GM12878 (cell line): ENCODE measurements at regions not wholly inside any gene's neighbourhood (a gene's known extent, or its start where the extent isn't known, plus 50 kb on each side); places are given as distances from the start of the nearest gene placed in this dataset.

ENCODE experiments used
- ATAC-seq: fragments of 200-7000 bp; cut with Tn5 transposase; 3 replicates; pipeline ENCODE4 v1.9.1; 2020; ENCODE audit warnings: mild to moderate bottlenecking, moderate library complexity
- BruUV-seq: library from RNA; stranded (reverse); fragments of 400-500 nt; replicated peaks from 2 replicates; lab custom pipeline; 2021; lab: Mats Ljungman, UMichigan
- CTCF ChIA-PET: fragments of 300-600 bp; sonication (Branson Sonifier 250); formaldehyde crosslinking; extraction: SDS; loops from one replicate; lab custom pipeline; 2021; ENCODE audit warnings: inconsistent platforms; lab: Yijun Ruan, JAX
- POLR2A ChIA-PET: fragments of 350-600 bp; formaldehyde crosslinking; extraction: SDS; loops from one replicate; lab custom pipeline; 2021; ENCODE audit warnings: inconsistent platforms; lab: Charles Lee
- RAD21 ChIA-PET: fragments of 300-600 bp; sonication (Branson Sonifier 250); formaldehyde crosslinking; loops from one replicate; lab custom pipeline; 2023; ENCODE audit warnings: antibody characterized with exemption; ENCODE audit not compliant: unreplicated experiment; lab: Charles Lee
- SMC1A ChIA-PET: fragments of 300-600 bp; sonication (Branson Sonifier 250); formaldehyde crosslinking; loops from one replicate; lab custom pipeline; 2023; ENCODE audit not compliant: unreplicated experiment, uncharacterized antibody; lab: Charles Lee
- DNase-seq: peaks from one replicate; pipeline ENCODE4 v3.0.0-alpha.2; 2011; ENCODE audit warnings: low read depth, low spot score
- FAIRE-seq: peaks from 3 replicates; lab custom pipeline; 2011; peaks lifted over from hg19 to GRCh38; lab: Jason Lieb, UNC
- H2AFZ ChIP-seq: 2 replicates; pipeline ENCODE4 v1.6.0; 2011; ENCODE audit warnings: low read depth, low read length, control low read depth; ENCODE audit not compliant: control insufficient read depth
- H3K27ac ChIP-seq: 2 replicates; pipeline ENCODE4 v1.5.1; 2011; ENCODE audit warnings: control low read depth; ENCODE audit not compliant: control insufficient read depth, insufficient read depth
- H3K27me3 ChIP-seq, 2 experiments: replicated peaks in 1 of 2; 2 replicates each; pipeline versions ENCODE4 v1.6.0 to v1.6.1; 2011; ENCODE audit warnings: low read length in 1 of 2; ENCODE audit not compliant: control insufficient read depth in 2 of 2, insufficient read depth in 2 of 2
- H3K36me3 ChIP-seq, 2 experiments: 2 replicates each; pipeline ENCODE4 v1.5.1; 2011; ENCODE audit warnings: low read length in 1 of 2; ENCODE audit not compliant: control insufficient read depth in 2 of 2, insufficient read depth in 2 of 2
- H3K4me1 ChIP-seq: 2 replicates; pipeline ENCODE4 v1.6.1; 2011; ENCODE audit warnings: mild to moderate bottlenecking, low read length, moderate library complexity, mixed read lengths; ENCODE audit not compliant: control insufficient read depth, insufficient read depth
- H3K4me2 ChIP-seq: 2 replicates; pipeline ENCODE4 v1.6.0; 2011; ENCODE audit warnings: control low read depth; ENCODE audit not compliant: control insufficient read depth, insufficient read depth
- H3K4me3 ChIP-seq: fragments of 200-600 bp; sonication (generic); 2 replicates; pipeline ENCODE4 v1.5.1; 2016
- H3K79me2 ChIP-seq: 2 replicates; pipeline ENCODE4 v1.6.0; 2011; ENCODE audit warnings: low read length; ENCODE audit not compliant: control insufficient read depth, insufficient read depth
- H3K9ac ChIP-seq: 2 replicates; pipeline ENCODE4 v1.8.0; 2011; ENCODE audit warnings: low read length, control low read depth, mixed read lengths; ENCODE audit not compliant: control insufficient read depth, insufficient read depth
- H3K9me3 ChIP-seq: replicated peaks from 3 replicates; pipeline ENCODE4 v1.5.1; 2011; ENCODE audit warnings: mild to moderate bottlenecking, low read length; ENCODE audit not compliant: control insufficient read depth, insufficient read depth
- H4K20me1 ChIP-seq: 2 replicates; pipeline ENCODE4 v1.6.0; 2011; ENCODE audit not compliant: control insufficient read depth, insufficient read depth
- ATF2 ChIP-seq: IDR thresholded peaks from 2 replicates; pipeline ENCODE4 v1.6.1; 2012; ENCODE audit warnings: low read length, inconsistent platforms
- BRCA1 ChIP-seq: IDR thresholded peaks from 2 replicates; pipeline ENCODE4 v1.6.1; 2011; ENCODE audit warnings: low read depth, low read length, improper control_type of control experiment
- DPF2 ChIP-seq: fragments of 450-650 bp; IDR thresholded peaks from 2 replicates; pipeline ENCODE4 v1.6.1; 2017; ENCODE audit warnings: mild to moderate bottlenecking
- HDAC2 ChIP-seq: fragments of 200-600 bp; sonication (generic); IDR thresholded peaks from 2 replicates; pipeline ENCODE4 v1.6.1; 2017
- HDGF ChIP-seq: fragments of 450-650 bp; IDR thresholded peaks from 2 replicates; pipeline ENCODE4 v1.6.1; 2016; ENCODE audit warnings: antibody characterized with exemption
- KLF5 ChIP-seq: fragments of 450-650 bp; IDR thresholded peaks from 2 replicates; pipeline ENCODE4 v1.6.1; 2014; ENCODE audit warnings: mild to moderate bottlenecking; ENCODE audit not compliant: partially characterized antibody
- PAX5 ChIP-seq: IDR thresholded peaks from 2 replicates; pipeline ENCODE4 v1.6.1; 2011; ENCODE audit warnings: low read depth, low read length, borderline replicate concordance
- REST ChIP-seq: IDR thresholded peaks from 2 replicates; pipeline ENCODE4 v1.6.1; 2012; ENCODE audit warnings: mild to moderate bottlenecking, low read depth, low read length
- RFX5 ChIP-seq: IDR thresholded peaks from 2 replicates; pipeline ENCODE4 v1.6.1; 2011; ENCODE audit warnings: low read depth, low read length, improper control_type of control experiment
- SREBF1 ChIP-seq: IDR thresholded peaks from 2 replicates; pipeline ENCODE4 v1.6.1; 2012; ENCODE audit warnings: mild to moderate bottlenecking, low read length
- SRF ChIP-seq, 2 experiments: IDR thresholded peaks; 2 replicates each; pipeline ENCODE4 v1.6.1; 2011; ENCODE audit warnings: low read depth in 2 of 2, low read length in 2 of 2, mild to moderate bottlenecking in 1 of 2, moderate library complexity in 1 of 2
- YBX1 ChIP-seq: fragments of 450-650 bp; IDR thresholded peaks from 2 replicates; pipeline ENCODE4 v1.6.1; 2016; ENCODE audit warnings: antibody characterized with exemption
- ZNF207 ChIP-seq: fragments of 450-650 bp; IDR thresholded peaks from 2 replicates; pipeline ENCODE4 v1.6.1; 2014; ENCODE audit warnings: antibody characterized with exemption, mild to moderate bottlenecking, borderline replicate concordance
- WGBS: methylation state at CpG from one replicate; pipeline ENCODE4 v1.1.6; 2016; ENCODE audit warnings: low lambda C conversion rate; ENCODE audit not compliant: insufficient replicate concordance, insufficient coverage; ENCODE audit errors: missing lambda C conversion rate; 5-methylcytosine and 5-hydroxymethylcytosine counted together
- in situ Hi-C: fragments of 300-500 bp; cut with MboI; formaldehyde crosslinking; loops from 9 replicates; pipeline ENCODE4 v1.14.3; 2018; ENCODE audit warnings: mixed read lengths
- intact Hi-C: fragments of 100-400 bp; cut with micrococcal nuclease; formaldehyde crosslinking; loops from one replicate; pipeline ENCODE4 v1.14.2; 2022; ENCODE audit not compliant: unreplicated experiment

DNA sequence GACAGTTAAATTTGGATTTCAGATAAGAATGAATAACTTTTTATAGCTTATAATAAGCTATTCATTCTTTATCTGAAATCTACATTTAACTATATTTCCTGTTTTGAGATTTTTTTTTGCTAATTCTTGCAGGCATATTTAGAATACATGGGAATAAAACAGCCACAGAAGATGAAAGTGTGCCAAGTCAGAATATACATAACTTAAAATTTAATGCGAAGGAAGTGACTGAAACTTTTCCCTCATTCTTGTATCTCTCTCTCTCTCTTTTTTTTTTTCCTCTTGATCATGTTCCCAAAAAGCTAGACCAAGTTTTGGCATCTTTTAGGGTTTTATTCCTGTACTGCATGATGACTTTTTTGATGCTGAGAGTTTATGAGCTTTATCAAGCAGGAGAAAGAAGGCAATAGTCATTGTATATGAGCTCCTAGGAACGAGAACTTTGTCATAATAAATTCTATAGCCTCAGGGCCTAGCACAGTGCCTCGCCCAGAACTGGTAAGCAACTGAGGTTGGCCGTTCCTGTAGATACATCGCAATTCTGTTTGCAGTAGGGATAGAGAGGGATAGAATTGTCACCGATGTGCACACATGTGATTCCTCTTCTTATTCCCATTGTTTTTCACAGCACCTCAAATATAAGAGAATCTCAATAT lies 205.2 kb downstream of the MYLK4 start:
- intact Hi-C loops = no loop called here
- H3K9me3 ChIP-seq = no peaks in the 10 kb centered on the region; the same call in 2 of the 3 replicates
- no TSS peak for BruUV-seq

More for the DNA sequence above, 205.2 kb downstream of the MYLK4 start:
- TF ChIP-seq YBX1 = no peak
- no peak for TF ChIP-seq HDAC2
- TF ChIP-seq KLF5 = no peak
- no peak for TF ChIP-seq ATF2
- no peak for TF ChIP-seq RFX5
- TF ChIP-seq ZNF207 = no peak
- TF ChIP-seq BRCA1 = no peak
- TF ChIP-seq DPF2 = no peak
- no peak for TF ChIP-seq HDGF
- no peak for TF ChIP-seq SREBF1
- TF ChIP-seq PAX5 = no peak
- TF ChIP-seq SRF (IDR thresholded peaks at IDR 0.05; ENCODE audit: low read depth in 2 of 2, low read length in 2 of 2) = no peak
- TF ChIP-seq REST = no peak
- TF ChIP-seq, all 136 proteins: peak for 0
- RAD21 ChIA-PET = no interaction called here
- H2AFZ ChIP-seq = no peak overlapping the region
- POLR2A ChIA-PET = no interaction called here
- H4K20me1 ChIP-seq = peaks cover 2% of the 10 kb centered on the region; the same call in 1 of the 2 replicates
- in situ Hi-C loops = no loop called here
- no peak overlapping the region for H3K27ac ChIP-seq
- no peak overlapping the region for H3K4me3 ChIP-seq
- CTCF ChIA-PET = no interaction called here
- H3K9ac ChIP-seq = no peak overlapping the region
- H3K79me2 ChIP-seq = no peaks in the 10 kb centered on the region
- peaks cover 10% of the 10 kb centered on the region for H3K4me1 ChIP-seq
- H3K36me3 ChIP-seq = no peaks in the 10 kb centered on the region
- no peak overlapping the region for H3K4me2 ChIP-seq
- SMC1A ChIA-PET = no interaction called here
- ATAC-seq (no peak), FAIRE-seq (no peak), DNase-seq (no peak)
- H3K27me3 ChIP-seq = peaks cover 0 to 2% of the 10 kb centered on the region in 2 experiments; a peak in 2 of 4 replicates
- WGBS = 29% methylated on average over 6 of the region's 6 CpGs
